Kidney epithelial cell (primary cell): ENCODE measurements at regions not wholly inside any gene's neighbourhood (a gene's known extent, or its start where the extent isn't known, plus 50 kb on each side); places are given as distances from the start of the nearest gene placed in this dataset.

ENCODE experiments used
- DNase-seq: peaks from one replicate; pipeline ENCODE4 v3.0.0-alpha.2; 2010; ENCODE audit warnings: low read depth
- H3K27me3 ChIP-seq: 2 replicates; pipeline ENCODE4 v1.6.0; 2011; ENCODE audit warnings: low read length; ENCODE audit not compliant: control insufficient read depth, insufficient read depth
- H3K36me3 ChIP-seq: 2 replicates; pipeline ENCODE4 v1.5.1; 2011; ENCODE audit warnings: low read length; ENCODE audit not compliant: control insufficient read depth, insufficient read depth
- H3K4me3 ChIP-seq: 2 replicates; pipeline ENCODE4 v1.5.1; 2011; ENCODE audit warnings: low read depth, mild to moderate bottlenecking, control low read depth, low read length
- TF ChIP-seq, protein P1 (sequence below): IDR thresholded peaks from 2 replicates; pipeline ENCODE4 v1.5.1; 2011; ENCODE audit warnings: mild to moderate bottlenecking, moderate library complexity, low read length, control low read depth, inconsistent platforms; ENCODE audit not compliant: insufficient read depth, poor library complexity, severe bottlenecking

GRCh38 chr2:16283071-16283850 is 342.9 kb downstream of the MYCN start:
- H3K36me3 ChIP-seq, result no peaks in the 10 kb centered on the region
- H3K4me3 ChIP-seq, result no peak overlapping the region
- no peaks in the 10 kb centered on the region for H3K27me3 ChIP-seq
- DNase-seq, result no peak
- TF ChIP-seq, protein P1, sequence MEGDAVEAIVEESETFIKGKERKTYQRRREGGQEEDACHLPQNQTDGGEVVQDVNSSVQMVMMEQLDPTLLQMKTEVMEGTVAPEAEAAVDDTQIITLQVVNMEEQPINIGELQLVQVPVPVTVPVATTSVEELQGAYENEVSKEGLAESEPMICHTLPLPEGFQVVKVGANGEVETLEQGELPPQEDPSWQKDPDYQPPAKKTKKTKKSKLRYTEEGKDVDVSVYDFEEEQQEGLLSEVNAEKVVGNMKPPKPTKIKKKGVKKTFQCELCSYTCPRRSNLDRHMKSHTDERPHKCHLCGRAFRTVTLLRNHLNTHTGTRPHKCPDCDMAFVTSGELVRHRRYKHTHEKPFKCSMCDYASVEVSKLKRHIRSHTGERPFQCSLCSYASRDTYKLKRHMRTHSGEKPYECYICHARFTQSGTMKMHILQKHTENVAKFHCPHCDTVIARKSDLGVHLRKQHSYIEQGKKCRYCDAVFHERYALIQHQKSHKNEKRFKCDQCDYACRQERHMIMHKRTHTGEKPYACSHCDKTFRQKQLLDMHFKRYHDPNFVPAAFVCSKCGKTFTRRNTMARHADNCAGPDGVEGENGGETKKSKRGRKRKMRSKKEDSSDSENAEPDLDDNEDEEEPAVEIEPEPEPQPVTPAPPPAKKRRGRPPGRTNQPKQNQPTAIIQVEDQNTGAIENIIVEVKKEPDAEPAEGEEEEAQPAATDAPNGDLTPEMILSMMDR, result no peak

DNA sequence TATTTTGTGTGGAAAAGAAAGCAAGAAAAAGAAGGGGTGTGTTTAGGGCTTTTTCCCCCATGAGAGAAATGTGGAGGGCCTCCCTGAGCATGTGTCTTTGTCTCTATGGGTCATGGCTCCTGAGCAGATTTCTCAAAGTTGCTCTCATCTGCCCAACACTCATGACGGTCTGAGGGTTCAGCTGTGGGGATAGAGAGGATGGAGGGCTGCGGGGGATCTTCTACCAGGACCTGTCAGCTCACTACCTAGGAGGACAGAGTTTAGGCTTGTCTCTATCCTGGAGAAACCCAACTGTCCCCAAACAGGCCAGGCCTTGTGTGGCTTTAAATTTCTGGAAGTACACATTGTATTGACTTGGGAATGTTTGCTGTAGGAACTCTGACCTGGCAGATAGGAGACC is 342.2 kb downstream of the MYCN start:
- Histone ChIP-seq H3K36me3 (no peaks in the 10 kb centered on the region), H3K27me3 (no peaks in the 10 kb centered on the region), H3K4me3 (no peak overlapping the region)
- no peak for DNase-seq
- TF ChIP-seq, protein P1, result no peak

DNA sequence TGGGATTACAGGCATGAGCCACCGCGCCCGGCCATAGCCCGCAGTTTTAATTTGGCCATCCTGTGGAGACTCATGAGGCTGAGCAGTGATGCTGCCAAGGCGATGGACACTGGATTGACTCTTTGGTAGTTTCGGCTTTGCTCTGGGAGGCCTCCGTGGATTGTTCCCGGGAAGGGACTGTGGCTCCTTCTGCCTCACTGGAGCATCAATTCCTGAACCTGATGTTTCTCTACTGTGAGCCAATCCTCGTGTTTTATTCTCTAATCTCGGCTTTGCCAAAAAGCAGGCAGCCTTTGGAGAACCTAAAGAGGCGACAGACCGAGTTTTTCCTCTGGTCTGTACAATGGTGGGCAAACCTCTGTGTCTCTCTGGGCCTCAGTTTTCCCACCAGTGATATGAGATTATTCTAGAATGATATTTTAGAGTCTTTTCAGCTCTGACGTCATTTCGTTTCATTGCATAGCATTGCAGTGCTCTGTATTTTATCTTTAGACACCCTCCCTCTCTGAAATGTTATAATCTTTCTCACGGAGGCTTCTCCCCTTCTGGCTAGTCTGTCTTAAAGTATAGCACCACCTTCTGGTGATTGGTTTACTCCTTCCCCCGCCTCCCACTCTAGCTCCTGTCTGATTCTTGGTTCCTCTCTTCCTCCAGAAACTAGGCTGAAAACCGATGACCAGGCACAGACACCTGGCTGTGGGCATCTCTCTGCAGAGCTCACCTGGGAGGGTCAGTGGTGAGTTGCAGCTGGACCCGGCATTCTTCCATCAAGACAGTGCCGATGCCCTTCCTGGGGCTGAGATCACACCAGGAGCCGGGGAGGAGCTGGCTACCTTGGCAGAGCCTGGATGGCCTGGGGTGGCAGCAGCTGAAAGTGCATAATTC is 341.3 kb downstream of the MYCN start:
- Histone ChIP-seq H3K36me3 (no peaks in the 10 kb centered on the region), H3K27me3 (no peaks in the 10 kb centered on the region), H3K4me3 (no peak overlapping the region)
- DNase-seq, result no peak
- TF ChIP-seq, protein P1, result peak; percentile 61

GRCh38 chr2:16280081-16280480 is 339.7 kb downstream of the MYCN start:
- no peaks in the 10 kb centered on the region for H3K36me3 ChIP-seq
- H3K4me3 ChIP-seq, result no peak overlapping the region
- no peak for DNase-seq
- TF ChIP-seq, protein P1, result no peak
- H3K27me3 ChIP-seq, result no peaks in the 10 kb centered on the region

DNA sequence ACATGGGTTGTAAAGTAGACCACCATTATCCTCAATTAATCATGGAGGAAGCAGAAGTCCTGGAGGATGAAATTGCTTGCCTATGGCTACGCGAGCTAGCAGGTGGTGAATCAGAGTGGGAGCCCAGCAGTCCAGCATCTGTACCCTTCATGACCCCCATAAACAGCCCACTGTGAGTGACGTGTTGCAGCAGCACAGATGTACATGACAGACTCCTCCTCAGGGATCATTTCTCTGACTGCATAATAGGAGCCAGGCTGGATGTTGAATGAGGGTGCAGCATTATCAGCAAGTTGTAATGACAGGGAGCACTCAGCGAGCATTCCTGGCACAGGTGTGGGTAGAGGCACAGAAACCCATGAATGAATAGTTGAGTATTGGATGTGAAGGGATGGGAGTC is 339.3 kb downstream of the MYCN start:
- Histone ChIP-seq H3K27me3 (no peaks in the 10 kb centered on the region), H3K36me3 (no peaks in the 10 kb centered on the region), H3K4me3 (no peak overlapping the region)
- DNase-seq, result no peak
- TF ChIP-seq, protein P1, result no peak
